Osteoblast (primary cell): ENCODE measurements at regions not wholly inside any gene's neighbourhood (a gene's known extent, or its start where the extent isn't known, plus 50 kb on each side); places are given as distances from the start of the nearest gene placed in this dataset.

Experiments
- DNase-seq: peaks from one replicate; pipeline ENCODE4 v3.0.0; 2011; ENCODE audit warnings: low spot score, mixed read lengths; ENCODE audit not compliant: insufficient read length; ENCODE audit errors: missing footprints
- H2AFZ ChIP-seq: 2 replicates; pipeline ENCODE4 v1.6.0; 2011; ENCODE audit warnings: mild to moderate bottlenecking, low read length
- H3K27ac ChIP-seq: 2 replicates; pipeline ENCODE4 v1.5.1; 2011; ENCODE audit warnings: mild to moderate bottlenecking, low read depth, low read length, moderate library complexity
- H3K27me3 ChIP-seq: 2 replicates; pipeline ENCODE4 v1.6.0; 2012; ENCODE audit warnings: mild to moderate bottlenecking, control low read depth, inconsistent platforms, low read length, moderate library complexity; ENCODE audit not compliant: insufficient read depth
- H3K36me3 ChIP-seq: 2 replicates; pipeline ENCODE4 v1.5.1; 2011; ENCODE audit warnings: mild to moderate bottlenecking, low read length, control low read depth, moderate library complexity; ENCODE audit not compliant: insufficient read depth
- H3K4me1 ChIP-seq: 2 replicates; pipeline ENCODE4 v1.5.1; 2011; ENCODE audit warnings: mild to moderate bottlenecking, low read length, control low read depth, moderate library complexity; ENCODE audit not compliant: insufficient read depth
- H3K4me2 ChIP-seq: 2 replicates; pipeline ENCODE4 v1.6.0; 2011; ENCODE audit warnings: mild to moderate bottlenecking, low read length; ENCODE audit not compliant: insufficient read depth
- H3K4me3 ChIP-seq: fragments of 200-600 bp; sonication (generic); 3 replicates; pipeline ENCODE4 v1.5.1; 2012; ENCODE audit warnings: mild to moderate bottlenecking, low read length, inconsistent platforms; ENCODE audit not compliant: insufficient read depth
- H3K79me2 ChIP-seq: 2 replicates; pipeline ENCODE4 v1.6.0; 2012; ENCODE audit warnings: mild to moderate bottlenecking, low read length, control low read depth, inconsistent platforms; ENCODE audit not compliant: insufficient read depth
- H3K9me3 ChIP-seq: 2 replicates; pipeline ENCODE4 v1.5.1; 2011; ENCODE audit warnings: low read depth, low read length, control low read depth
- H4K20me1 ChIP-seq: 2 replicates; pipeline ENCODE4 v1.6.0; 2012; ENCODE audit warnings: mild to moderate bottlenecking, low read length, control low read depth; ENCODE audit not compliant: insufficient read depth
- TF ChIP-seq, protein P1 (sequence below): IDR thresholded peaks from 2 replicates; pipeline ENCODE4 v1.5.1; 2011; ENCODE audit warnings: mild to moderate bottlenecking, low read depth, low read length, moderate library complexity; ENCODE audit errors: extremely low read depth

DNA sequence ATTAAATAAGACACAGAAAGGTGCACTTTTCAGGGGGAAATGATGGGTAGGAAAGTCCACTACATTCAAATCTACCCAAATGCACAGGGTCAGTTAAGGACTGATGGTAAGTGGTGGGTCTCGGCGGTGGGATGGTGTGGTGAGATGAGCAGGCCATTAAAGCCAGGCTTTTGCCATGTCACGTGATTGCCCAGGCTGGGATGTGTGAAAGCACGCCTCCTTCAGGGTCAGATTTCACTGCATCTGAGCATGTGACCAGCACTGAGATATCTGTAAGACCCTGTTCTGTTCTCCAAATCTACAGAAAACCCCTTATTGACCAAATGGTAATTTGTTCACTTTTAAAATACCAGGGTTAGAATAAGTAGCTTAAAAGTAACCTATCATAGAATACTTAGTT is 301.5 kb downstream of the MEX3B start:
- H3K9me3 ChIP-seq: no peaks in the 10 kb centered on the region
- no peak overlapping the region for H2AFZ ChIP-seq
- no peak for DNase-seq
- H3K27me3 ChIP-seq: no peaks in the 10 kb centered on the region
- H4K20me1 ChIP-seq: no peaks in the 10 kb centered on the region
- H3K79me2 ChIP-seq: no peaks in the 10 kb centered on the region
- no peak overlapping the region for H3K4me2 ChIP-seq
- H3K36me3 ChIP-seq: no peaks in the 10 kb centered on the region
- TF ChIP-seq, protein P1, sequence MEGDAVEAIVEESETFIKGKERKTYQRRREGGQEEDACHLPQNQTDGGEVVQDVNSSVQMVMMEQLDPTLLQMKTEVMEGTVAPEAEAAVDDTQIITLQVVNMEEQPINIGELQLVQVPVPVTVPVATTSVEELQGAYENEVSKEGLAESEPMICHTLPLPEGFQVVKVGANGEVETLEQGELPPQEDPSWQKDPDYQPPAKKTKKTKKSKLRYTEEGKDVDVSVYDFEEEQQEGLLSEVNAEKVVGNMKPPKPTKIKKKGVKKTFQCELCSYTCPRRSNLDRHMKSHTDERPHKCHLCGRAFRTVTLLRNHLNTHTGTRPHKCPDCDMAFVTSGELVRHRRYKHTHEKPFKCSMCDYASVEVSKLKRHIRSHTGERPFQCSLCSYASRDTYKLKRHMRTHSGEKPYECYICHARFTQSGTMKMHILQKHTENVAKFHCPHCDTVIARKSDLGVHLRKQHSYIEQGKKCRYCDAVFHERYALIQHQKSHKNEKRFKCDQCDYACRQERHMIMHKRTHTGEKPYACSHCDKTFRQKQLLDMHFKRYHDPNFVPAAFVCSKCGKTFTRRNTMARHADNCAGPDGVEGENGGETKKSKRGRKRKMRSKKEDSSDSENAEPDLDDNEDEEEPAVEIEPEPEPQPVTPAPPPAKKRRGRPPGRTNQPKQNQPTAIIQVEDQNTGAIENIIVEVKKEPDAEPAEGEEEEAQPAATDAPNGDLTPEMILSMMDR: no peak
- H3K27ac ChIP-seq: no peak overlapping the region
- no peaks in the 10 kb centered on the region for H3K4me1 ChIP-seq
- no peak overlapping the region for H3K4me3 ChIP-seq

DNA sequence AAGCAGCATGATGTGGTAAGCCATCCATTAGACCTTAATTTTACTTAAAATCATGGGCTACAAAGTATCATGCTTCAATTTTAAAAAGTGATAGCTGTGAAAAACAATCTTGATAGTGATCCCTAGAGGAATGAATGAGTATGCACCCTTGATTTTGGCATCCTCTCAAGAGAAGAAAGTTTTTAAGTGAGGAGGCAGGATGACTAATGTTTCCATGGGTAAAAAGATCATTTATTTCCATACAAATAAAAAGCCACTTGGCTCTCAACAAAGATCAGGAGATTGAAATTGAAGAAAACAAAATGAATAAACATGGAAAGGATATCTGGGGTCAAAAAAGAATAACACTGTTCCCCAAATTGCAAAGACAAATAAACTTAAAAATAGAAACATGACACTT is 305.4 kb downstream of the MEX3B start:
- Histone ChIP-seq H4K20me1 (no peaks in the 10 kb centered on the region), H3K4me1 (no peaks in the 10 kb centered on the region), H3K27me3 (no peaks in the 10 kb centered on the region), H3K9me3 (no peaks in the 10 kb centered on the region), H2AFZ (no peak overlapping the region), H3K4me2 (no peak overlapping the region), H3K79me2 (no peaks in the 10 kb centered on the region), H3K27ac (no peak overlapping the region), H3K4me3 (no peak overlapping the region), H3K36me3 (no peaks in the 10 kb centered on the region)
- DNase-seq: peak; percentile 80
- TF ChIP-seq, protein P1: no peak

DNA sequence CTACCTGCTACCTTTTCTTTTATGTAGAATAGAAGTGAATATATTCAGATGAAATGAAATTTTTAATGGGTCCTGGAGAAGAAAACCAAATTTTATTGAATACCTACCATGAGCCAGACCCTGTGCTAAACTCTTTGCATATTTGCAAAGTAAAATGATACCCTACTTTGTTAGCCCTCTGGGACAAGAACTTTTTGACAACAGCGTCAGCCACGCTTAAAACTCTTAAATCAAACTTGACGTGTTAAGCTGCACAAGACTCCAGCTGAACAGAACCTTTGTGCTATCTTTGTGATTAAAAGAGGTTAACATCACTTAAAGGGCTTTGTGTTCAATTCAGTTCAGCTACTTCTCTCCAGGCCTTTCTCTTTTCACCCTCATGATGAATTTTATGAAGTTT is 316.5 kb downstream of the MEX3B start:
- TF ChIP-seq, protein P1: no peak
- H3K4me1 ChIP-seq: no peaks in the 10 kb centered on the region
- H3K27me3 ChIP-seq: no peaks in the 10 kb centered on the region
- no peaks in the 10 kb centered on the region for H4K20me1 ChIP-seq
- H3K36me3 ChIP-seq: no peaks in the 10 kb centered on the region
- no peaks in the 10 kb centered on the region for H3K79me2 ChIP-seq
- no peak overlapping the region for H3K4me3 ChIP-seq
- no peak for DNase-seq
- H3K4me2 ChIP-seq: no peak overlapping the region
- H3K9me3 ChIP-seq: no peaks in the 10 kb centered on the region
- no peak overlapping the region for H2AFZ ChIP-seq
- H3K27ac ChIP-seq: no peak overlapping the region

DNA sequence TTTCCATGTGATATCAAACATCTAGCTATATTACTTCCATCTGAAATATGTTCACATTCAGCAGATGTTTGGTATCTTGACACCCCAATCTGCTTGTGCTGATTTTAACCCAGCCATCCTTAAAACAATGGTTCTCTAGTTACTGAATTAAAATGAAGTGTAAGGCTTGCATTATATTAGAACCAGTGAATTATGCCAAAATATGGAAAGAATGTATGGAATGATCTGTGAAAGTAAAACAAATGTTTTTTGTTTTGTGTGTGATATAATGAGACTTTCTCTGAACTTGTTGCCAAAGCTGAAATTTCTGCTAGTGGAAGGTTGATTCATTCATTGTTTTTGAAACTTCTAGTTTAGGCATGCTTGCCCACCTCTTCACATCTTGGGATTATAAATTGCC is 317.1 kb downstream of the MEX3B start:
- Histone ChIP-seq H3K9me3 (no peaks in the 10 kb centered on the region), H3K27ac (no peak overlapping the region), H3K4me2 (no peak overlapping the region), H4K20me1 (no peaks in the 10 kb centered on the region), H2AFZ (no peak overlapping the region), H3K36me3 (no peaks in the 10 kb centered on the region), H3K4me3 (no peak overlapping the region), H3K4me1 (no peaks in the 10 kb centered on the region), H3K79me2 (no peaks in the 10 kb centered on the region), H3K27me3 (no peaks in the 10 kb centered on the region)
- TF ChIP-seq, protein P1: no peak
- DNase-seq: no peak
